Activated CD8-positive, alpha-beta T cell treated with anti-CD3 and anti-CD28 coated beads for 36 hours (primary cell): ENCODE measurements at regions not wholly inside any gene's neighbourhood (a gene's known extent, or its start where the extent isn't known, plus 50 kb on each side); places are given as distances from the start of the nearest gene placed in this dataset.

Source experiments
- ATAC-seq: fragments of 200-7000 bp; cut with Tn5 transposase; one replicate; pipeline ENCODE4 v1.10.0; 2021; ENCODE audit warnings: mild to moderate bottlenecking, moderate library complexity
- CTCF ChIA-PET: fragments of 350-600 bp; sonication (Branson Sonifier 250); formaldehyde crosslinking; loops from one replicate; lab custom pipeline; 2021; ENCODE audit warnings: antibody characterized with exemption; lab: Charles Lee
- POLR2A ChIA-PET: fragments of 350-600 bp; sonication (Branson Sonifier 250); formaldehyde crosslinking; loops from one replicate; lab custom pipeline; 2021; ENCODE audit warnings: antibody characterized with exemption; lab: Charles Lee
- DNase-seq: peaks from one replicate; pipeline ENCODE4 v3.0.0-alpha.2; 2020
- H3K27ac Mint-ChIP-seq: one replicate; pipeline ENCODE4 v1.8.0; 2021; ENCODE audit warnings: mild to moderate bottlenecking, mixed read lengths
- H3K27me3 Mint-ChIP-seq: one replicate; pipeline ENCODE4 v1.8.0; 2021; ENCODE audit warnings: mixed read lengths
- H3K36me3 Mint-ChIP-seq: one replicate; pipeline ENCODE4 v1.8.0; 2021; ENCODE audit warnings: low read depth, mixed read lengths
- H3K4me1 Mint-ChIP-seq: one replicate; pipeline ENCODE4 v1.8.0; 2021; ENCODE audit warnings: low read depth, mixed read lengths
- H3K4me3 Mint-ChIP-seq: one replicate; pipeline ENCODE4 v1.8.0; 2021; ENCODE audit warnings: mild to moderate bottlenecking, moderate library complexity, mixed read lengths
- H3K9me3 Mint-ChIP-seq: one replicate; pipeline ENCODE4 v1.8.0; 2021; ENCODE audit warnings: mixed read lengths
- CTCF ChIP-seq: fragments of 200-600 bp; IDR thresholded peaks from one replicate; pipeline ENCODE4 v1.8.0; 2022; ENCODE audit warnings: antibody characterized with exemption, mild to moderate bottlenecking
- intact Hi-C: fragments of 100-400 bp; cut with micrococcal nuclease; formaldehyde crosslinking; loops from one replicate; pipeline ENCODE4 v1.10.0; 2022

DNA sequence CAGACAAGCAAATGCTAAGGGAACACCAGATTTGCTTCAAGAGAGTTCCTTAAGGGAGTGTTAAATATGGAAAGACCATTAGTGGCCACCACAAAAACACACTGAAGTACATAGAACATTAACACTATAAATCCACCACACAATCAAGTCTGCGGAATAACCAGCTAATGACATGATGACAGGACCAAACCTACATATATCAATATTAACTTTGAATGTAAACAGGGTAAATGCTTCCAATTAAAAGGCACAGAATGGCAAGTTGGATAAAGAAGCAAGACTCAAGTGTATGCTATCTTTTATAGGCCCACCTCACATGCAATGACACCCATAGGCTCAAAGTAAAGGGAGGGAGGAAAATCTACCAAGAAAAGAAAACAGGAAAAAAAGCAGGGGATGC, 291.3 kb downstream of the COG6 start:
- H3K36me3 Mint-ChIP-seq: no peaks in the 10 kb centered on the region
- ATAC-seq (no peak), DNase-seq (no peak)
- no peak for TF ChIP-seq CTCF
- ChIA-PET POLR2A (no interaction called here), CTCF (no interaction called here)
- no peak overlapping the region for H3K27ac Mint-ChIP-seq
- H3K27me3 Mint-ChIP-seq: no peaks in the 10 kb centered on the region
- H3K4me1 Mint-ChIP-seq: peaks cover 12% of the 10 kb centered on the region
- intact Hi-C loops: loop anchor here (10.0 kb wide), 1 partner anchor 262 kb away; no protein-coding TSS in a partner anchor
- H3K4me3 Mint-ChIP-seq: no peak overlapping the region
- no peaks in the 10 kb centered on the region for H3K9me3 Mint-ChIP-seq

- CTCF ChIA-PET: interaction anchor here (0.7 to 6.8 kb wide), 2 partner anchors 9 to 214 kb away, joined by 3 to 62 read pairs; no protein-coding TSS in a partner anchor
- Mint-ChIP-seq H3K4me3 (no peak overlapping the region), H3K27me3 (no peaks in the 10 kb centered on the region), H3K36me3 (no peaks in the 10 kb centered on the region), H3K4me1 (peaks cover 31% of the 10 kb centered on the region), H3K27ac (no peak overlapping the region), H3K9me3 (no peaks in the 10 kb centered on the region)
- TF ChIP-seq CTCF: no peak
- no peak for ATAC-seq
- POLR2A ChIA-PET: no interaction called here
- intact Hi-C loops: no loop called here
- DNase-seq: no peak
Observed at GRCh38 chr13:39951301-39951700, 295.8 kb downstream of the COG6 start.

GRCh38 chr13:39952249-39953233, 297.1 kb downstream of the COG6 start:
- CTCF ChIA-PET: interaction anchor here (6.8 kb wide), 1 partner anchor 10 kb away, joined by 62 read pairs; no protein-coding TSS in a partner anchor
- ATAC-seq (peak; percentile 34), DNase-seq (peak; percentile 36)
- TF ChIP-seq CTCF: no peak
- H3K9me3 Mint-ChIP-seq: no peaks in the 10 kb centered on the region
- H3K27me3 Mint-ChIP-seq: no peaks in the 10 kb centered on the region
- POLR2A ChIA-PET: interaction anchor here (1.2 to 1.5 kb wide), 2 partner anchors 16 to 40 kb away, joined by 3 to 4 read pairs; no protein-coding TSS in a partner anchor
- H3K27ac Mint-ChIP-seq: peak overlapping the region; percentile 22
- peaks cover 44% of the 10 kb centered on the region for H3K4me1 Mint-ChIP-seq
- intact Hi-C loops: no loop called here
- H3K36me3 Mint-ChIP-seq: no peaks in the 10 kb centered on the region
- no peak overlapping the region for H3K4me3 Mint-ChIP-seq

GRCh38 chr13:39954476-39954875, 299.0 kb downstream of the COG6 start:
- Mint-ChIP-seq H3K4me1 (peaks cover 57% of the 10 kb centered on the region), H3K27ac (no peak overlapping the region), H3K36me3 (no peaks in the 10 kb centered on the region), H3K27me3 (no peaks in the 10 kb centered on the region), H3K4me3 (no peak overlapping the region), H3K9me3 (no peaks in the 10 kb centered on the region)
- intact Hi-C loops: no loop called here
- TF ChIP-seq CTCF: no peak
- ChIA-PET POLR2A (no interaction called here), CTCF (interaction anchor here (1.7 to 6.8 kb wide), 3 partner anchors 12 to 71 kb away, joined by 6 to 62 read pairs (median 6); no protein-coding TSS in a partner anchor)
- DNase-seq (no peak), ATAC-seq (no peak)
